H7 (cell line): ENCODE measurements at regions not wholly inside any gene's neighbourhood (a gene's known extent, or its start where the extent isn't known, plus 50 kb on each side); places are given as distances from the start of the nearest gene placed in this dataset.
"Not testable (repeated sequence)": the region's sequence is repeated elsewhere in the genome, so short reads cannot be mapped to it uniquely, and the experiment has no call there.

Experiments
- DNase-seq: peaks from one replicate; pipeline ENCODE4 v3.0.0; 2012
- H3K27me3 ChIP-seq: 2 replicates; pipeline ENCODE4 v1.6.0; 2011; ENCODE audit warnings: mild to moderate bottlenecking, low read length; ENCODE audit not compliant: control insufficient read depth, insufficient read depth
- H3K36me3 ChIP-seq: replicated peaks from 2 replicates; pipeline ENCODE4 v1.5.1; 2011; ENCODE audit warnings: low read length; ENCODE audit not compliant: control insufficient read depth, insufficient read depth
- H3K4me3 ChIP-seq: 2 replicates; pipeline ENCODE4 v1.5.1; 2011; ENCODE audit warnings: low read depth, mild to moderate bottlenecking, control low read depth, low read length, moderate library complexity; ENCODE audit not compliant: insufficient read depth

GRCh38 chr3:125645616-125646015, 50.3 kb upstream of the OSBPL11 start:
- DNase-seq: no peak
- no peaks in the 10 kb centered on the region for H3K36me3 ChIP-seq
- H3K4me3 ChIP-seq: no peak overlapping the region
- H3K27me3 ChIP-seq: no peaks in the 10 kb centered on the region; the same call in 1 of the 2 replicates

GRCh38 chr3:125646581-125646980, 51.3 kb upstream of the OSBPL11 start:
- no peak overlapping the region for H3K4me3 ChIP-seq
- DNase-seq: no peak
- no peaks in the 10 kb centered on the region for H3K36me3 ChIP-seq
- no peaks in the 10 kb centered on the region; the same call in 1 of the 2 replicates for H3K27me3 ChIP-seq

GRCh38 chr3:125647318-125648014, 52.2 kb upstream of the OSBPL11 start:
- Histone ChIP-seq H3K27me3 (no peaks in the 10 kb centered on the region; the same call in 1 of the 2 replicates), H3K36me3 (no peaks in the 10 kb centered on the region), H3K4me3 (no peak overlapping the region)
- DNase-seq: peak; percentile 44

GRCh38 chr3:125651244-125651643, 55.9 kb upstream of the OSBPL11 start:
- peak; percentile 18 for DNase-seq
- H3K27me3 ChIP-seq: no peaks in the 10 kb centered on the region
- H3K4me3 ChIP-seq: no peak overlapping the region
- H3K36me3 ChIP-seq: no peaks in the 10 kb centered on the region

- no peak for DNase-seq
- Histone ChIP-seq H3K4me3 (no peak overlapping the region), H3K36me3 (no peaks in the 10 kb centered on the region), H3K27me3 (no peaks in the 10 kb centered on the region)
Measured at GRCh38 chr3:125652349-125652748, 57.1 kb upstream of the OSBPL11 start.

GRCh38 chr3:125654526-125654925, 59.2 kb upstream of the OSBPL11 start:
- no peaks in the 10 kb centered on the region for H3K27me3 ChIP-seq
- no peak for DNase-seq
- H3K36me3 ChIP-seq: no peaks in the 10 kb centered on the region
- H3K4me3 ChIP-seq: no peak overlapping the region

GRCh38 chr3:125662675-125663074, 67.4 kb upstream of the OSBPL11 start:
- Histone ChIP-seq H3K4me3 (no peak overlapping the region), H3K36me3 (no peaks in the 10 kb centered on the region), H3K27me3 (no peaks in the 10 kb centered on the region)
- DNase-seq: no peak

- no peak for DNase-seq
- Histone ChIP-seq H3K4me3 (no peak overlapping the region), H3K36me3 (no peaks in the 10 kb centered on the region)
Measured at GRCh38 chr3:125670352-125670751, 75.1 kb upstream of the OSBPL11 start.

GRCh38 chr3:125670945-125671344, 75.6 kb upstream of the OSBPL11 start:
- Histone ChIP-seq H3K27me3 (no peaks in the 10 kb centered on the region), H3K36me3 (no peaks in the 10 kb centered on the region), H3K4me3 (no peak overlapping the region)
- DNase-seq: no peak

More at GRCh38 chr3:125670352-125670751, 75.1 kb upstream of the OSBPL11 start:
- no peaks in the 10 kb centered on the region for H3K27me3 ChIP-seq

- no peak for DNase-seq
- Histone ChIP-seq H3K4me3 (no peak overlapping the region), H3K36me3 (no peaks in the 10 kb centered on the region), H3K27me3 (no peaks in the 10 kb centered on the region)
Measured at GRCh38 chr3:125671461-125672243, 76.4 kb upstream of the OSBPL11 start.

GRCh38 chr3:125675791-125676190, 80.5 kb upstream of the OSBPL11 start:
- Histone ChIP-seq H3K36me3 (no peaks in the 10 kb centered on the region), H3K4me3 (no peak overlapping the region), H3K27me3 (no peaks in the 10 kb centered on the region)
- peak; percentile 38 for DNase-seq

GRCh38 chr3:125679258-125679657, 84.0 kb upstream of the OSBPL11 start:
- Histone ChIP-seq H3K4me3 (no peak overlapping the region), H3K27me3 (no peaks in the 10 kb centered on the region), H3K36me3 (no peaks in the 10 kb centered on the region)
- no peak for DNase-seq

GRCh38 chr3:125681146-125681545, 85.8 kb upstream of the OSBPL11 start:
- Histone ChIP-seq H3K27me3 (no peaks in the 10 kb centered on the region), H3K4me3 (no peak overlapping the region), H3K36me3 (no peaks in the 10 kb centered on the region)
- no peak for DNase-seq

GRCh38 chr3:125681906-125682305, 86.6 kb upstream of the OSBPL11 start:
- not testable (repeated sequence) for H3K27me3 ChIP-seq, H3K4me3 ChIP-seq, H3K36me3 ChIP-seq, DNase-seq

- H3K36me3 ChIP-seq, H3K27me3 ChIP-seq, DNase-seq, H3K4me3 ChIP-seq: not testable (repeated sequence)
Measured at GRCh38 chr3:125682610-125683009, 87.3 kb upstream of the OSBPL11 start.
